HPDE6-E6E7 (cell line): ENCODE measurements at regions not wholly inside any gene's neighbourhood (a gene's known extent, or its start where the extent isn't known, plus 50 kb on each side); places are given as distances from the start of the nearest gene placed in this dataset.
"Not testable (repeated sequence)": the region's sequence is repeated elsewhere in the genome, so short reads cannot be mapped to it uniquely, and the experiment has no call there.

Experiments used
- DNase-seq: peaks from one replicate; pipeline ENCODE4 v3.0.0; 2011; ENCODE audit warnings: missing footprints; ENCODE audit errors: extremely low spot score

DNA sequence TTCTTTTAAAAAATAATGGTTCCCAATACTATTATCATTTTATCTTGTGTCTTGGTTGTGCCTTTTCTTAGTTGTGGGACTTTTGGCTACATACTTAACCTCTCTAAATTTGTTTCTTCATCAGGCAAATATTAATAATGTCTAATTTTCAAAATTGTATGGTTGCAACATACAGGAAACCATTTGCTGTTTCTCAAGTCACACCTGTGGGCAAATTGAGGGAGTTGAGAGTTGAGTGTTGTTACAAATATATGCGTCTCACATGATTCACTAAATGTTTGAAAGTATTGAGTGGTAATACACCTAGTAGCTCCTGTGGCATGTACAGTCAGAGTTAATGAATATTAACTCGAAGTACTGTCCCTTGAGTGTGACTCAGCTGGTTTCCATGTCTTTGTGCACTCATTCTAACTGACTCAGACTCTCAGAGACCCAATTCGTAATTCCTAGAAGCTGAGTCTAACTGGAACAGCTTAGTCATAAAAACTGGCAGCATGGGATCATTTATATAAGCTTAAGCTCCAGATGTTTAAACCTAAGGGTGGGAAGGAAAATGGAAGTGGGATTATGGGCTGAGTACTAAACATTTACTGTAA, 802.4 kb downstream of the TRIML1 start:
- DNase-seq = peak; percentile 70

GRCh38 chr4:188942606-188943005, 803.4 kb downstream of the TRIML1 start:
- DNase-seq = no peak

DNA sequence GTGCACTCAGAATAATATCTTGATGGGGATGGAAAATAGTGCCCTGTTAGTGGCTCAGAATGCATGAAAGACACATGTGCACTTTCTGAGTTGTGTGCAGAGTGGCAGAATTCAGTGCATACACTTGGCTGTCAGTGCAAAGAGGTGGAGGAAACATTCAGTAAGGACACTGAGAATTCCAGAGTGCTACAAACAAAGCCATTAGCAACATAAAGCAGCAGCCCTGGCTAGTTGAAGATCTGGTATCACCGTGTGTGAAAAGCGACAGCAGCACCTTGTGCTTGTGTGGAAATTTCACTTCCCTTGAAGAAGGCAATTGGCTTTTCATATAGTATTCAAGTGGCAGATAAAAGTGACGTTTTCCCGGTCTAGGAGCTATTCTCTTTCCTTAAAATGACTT, 810.4 kb downstream of the TRIML1 start:
- no peak for DNase-seq

GRCh38 chr4:188955066-188955465, 815.8 kb downstream of the TRIML1 start:
- no peak for DNase-seq

DNA sequence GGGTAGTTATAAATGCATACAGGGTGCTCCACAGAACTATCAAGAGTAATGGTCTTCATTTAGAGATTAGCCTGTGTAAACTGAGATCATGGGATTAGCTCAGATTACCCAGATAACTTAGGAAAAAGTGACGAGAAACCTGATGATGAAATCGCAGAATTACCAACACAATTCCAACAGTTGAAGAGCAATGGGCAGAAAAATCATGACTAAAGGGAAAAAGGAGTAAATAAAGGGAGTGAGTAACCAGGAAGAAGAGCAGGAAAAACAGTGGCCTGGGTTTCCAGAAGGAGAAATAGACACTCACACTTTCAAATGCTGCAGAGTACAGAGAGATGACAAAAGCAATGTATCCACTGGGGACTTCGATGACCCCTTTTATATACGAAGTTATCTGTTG, 817.3 kb downstream of the TRIML1 start:
- DNase-seq = no peak

DNA sequence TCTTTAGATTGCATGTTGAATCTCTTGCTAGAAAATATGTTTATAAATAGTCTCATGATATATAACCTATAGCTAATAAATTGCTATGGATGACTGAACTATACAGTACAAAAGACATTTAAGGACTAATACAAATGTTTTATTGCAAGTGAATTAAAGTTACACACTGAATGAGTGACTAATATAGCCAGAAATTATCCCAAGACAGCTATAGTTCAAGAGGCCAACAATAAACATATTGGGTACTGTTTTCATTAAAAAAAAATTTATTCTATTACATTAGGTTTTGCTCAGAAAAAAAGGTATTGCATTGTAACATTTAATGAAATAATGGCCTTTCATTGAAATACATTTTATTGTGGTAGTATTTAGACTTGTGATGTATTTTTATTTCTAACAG, 819.1 kb downstream of the TRIML1 start:
- no peak for DNase-seq

- no peak for DNase-seq
Measured at GRCh38 chr4:188959424-188959823, 820.2 kb downstream of the TRIML1 start.

- DNase-seq = no peak
Measured at GRCh38 chr4:188960411-188961093, 821.3 kb downstream of the TRIML1 start.

- DNase-seq = peak; percentile 23
Measured at GRCh38 chr4:188971125-188971524, 831.9 kb downstream of the TRIML1 start.

- no peak for DNase-seq
Measured at GRCh38 chr4:188975271-188975670, 836.0 kb downstream of the TRIML1 start.

DNA sequence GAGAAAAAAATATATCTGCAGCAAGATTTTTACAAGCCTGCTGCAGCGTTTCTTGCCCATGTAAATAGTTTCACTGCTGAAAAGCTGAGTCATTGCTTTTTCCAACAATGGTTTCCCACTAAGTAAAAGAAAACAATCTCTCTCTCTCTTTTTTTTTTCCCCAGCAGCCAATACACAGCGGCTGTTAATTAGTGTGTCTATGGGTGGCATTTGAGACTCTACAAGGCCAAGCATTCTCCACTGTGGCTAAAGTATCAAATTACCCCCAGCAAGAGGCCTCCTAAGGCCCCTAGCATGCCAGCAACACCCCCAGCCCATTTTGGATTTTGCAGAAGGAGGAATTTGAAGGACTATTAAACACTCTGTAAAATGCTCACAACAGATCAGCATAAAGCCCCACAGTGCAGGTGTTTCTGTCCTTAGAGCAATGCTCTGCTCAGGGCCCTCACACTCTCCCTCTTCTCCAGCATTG, 837.4 kb downstream of the TRIML1 start:
- DNase-seq = no peak

DNA sequence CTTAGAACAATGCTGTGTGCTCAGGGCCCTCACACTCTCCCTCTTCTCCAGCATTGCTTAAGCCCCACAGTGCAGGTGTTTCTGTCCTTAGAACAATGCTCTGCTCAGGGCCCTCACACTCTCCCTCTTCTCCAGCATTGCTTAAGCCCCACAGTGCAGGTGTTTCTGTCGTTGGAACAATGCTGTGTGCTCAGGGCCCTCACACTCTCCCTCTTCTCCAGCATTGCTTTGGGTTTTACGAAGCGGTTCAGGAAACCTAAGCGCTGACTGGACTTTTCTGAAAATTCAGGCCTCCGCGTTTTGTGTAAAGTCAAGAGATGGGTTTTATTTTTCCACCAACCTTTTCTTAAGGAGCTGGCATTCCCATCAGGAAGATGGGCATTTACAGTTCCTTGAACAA, 838.0 kb downstream of the TRIML1 start:
- not testable (repeated sequence) for DNase-seq

DNA sequence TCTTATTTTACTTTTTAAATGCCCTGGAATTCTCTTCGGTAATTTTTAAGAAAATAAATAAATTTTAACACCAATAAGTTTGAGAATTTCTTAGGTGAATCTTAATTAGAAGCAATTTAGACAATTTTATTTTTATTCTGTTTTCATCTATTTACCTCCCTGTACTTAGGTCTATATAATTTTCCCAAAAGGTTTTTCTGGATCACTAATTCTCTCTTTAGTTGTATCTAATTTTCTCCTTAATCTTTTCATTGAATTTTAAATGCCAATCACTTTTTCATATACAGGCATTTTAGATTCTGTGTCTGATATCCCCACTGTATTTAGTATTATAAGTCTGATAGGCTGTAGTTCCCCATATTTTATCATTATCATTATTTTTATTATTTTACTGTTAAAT, 845.3 kb downstream of the TRIML1 start:
- no peak for DNase-seq

- peak; percentile 58 for DNase-seq
Measured at GRCh38 chr4:188986271-188986689, 847.0 kb downstream of the TRIML1 start.

DNA sequence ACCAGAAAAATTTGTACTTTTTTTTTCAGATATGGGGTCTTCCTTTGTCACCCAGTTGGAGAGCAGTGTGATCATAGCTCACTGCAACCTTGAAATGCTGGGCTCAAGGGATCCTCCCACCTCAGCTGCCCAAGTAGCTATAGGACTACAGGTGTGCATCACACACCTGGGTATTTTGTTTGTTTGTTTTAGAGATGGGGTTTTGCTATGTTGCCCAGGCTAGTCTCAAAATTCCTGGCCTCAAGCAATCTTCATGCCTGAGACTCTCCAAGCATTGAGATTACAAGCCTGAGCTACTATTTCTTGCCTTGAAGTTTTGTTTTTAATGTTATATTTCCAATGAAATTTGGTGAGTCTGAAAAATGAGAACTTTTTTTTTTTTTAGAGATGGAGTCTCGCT, 847.8 kb downstream of the TRIML1 start:
- DNase-seq = no peak

GRCh38 chr4:188988131-188988530, 848.9 kb downstream of the TRIML1 start:
- no peak for DNase-seq

DNA sequence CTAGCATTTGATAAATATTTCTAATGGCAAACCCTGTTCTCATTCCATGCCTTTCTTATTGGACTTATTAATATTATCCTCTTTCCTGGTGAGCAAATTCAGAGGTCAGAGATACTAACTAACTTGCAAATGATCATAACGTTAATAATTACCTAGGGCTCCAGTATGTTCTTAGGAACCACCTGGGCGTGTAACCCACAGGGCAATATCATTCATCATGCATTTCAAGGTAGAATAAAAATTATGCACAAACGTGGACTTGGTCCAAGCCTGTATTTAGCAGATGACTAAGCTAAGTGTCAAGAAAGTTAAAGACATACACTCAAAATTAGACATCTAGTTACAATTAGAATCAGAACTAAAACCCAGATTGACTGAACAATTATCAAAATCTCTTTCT, 850.1 kb downstream of the TRIML1 start:
- DNase-seq = peak; percentile 58

GRCh38 chr4:188992706-188993105, 853.5 kb downstream of the TRIML1 start:
- no peak for DNase-seq

DNA sequence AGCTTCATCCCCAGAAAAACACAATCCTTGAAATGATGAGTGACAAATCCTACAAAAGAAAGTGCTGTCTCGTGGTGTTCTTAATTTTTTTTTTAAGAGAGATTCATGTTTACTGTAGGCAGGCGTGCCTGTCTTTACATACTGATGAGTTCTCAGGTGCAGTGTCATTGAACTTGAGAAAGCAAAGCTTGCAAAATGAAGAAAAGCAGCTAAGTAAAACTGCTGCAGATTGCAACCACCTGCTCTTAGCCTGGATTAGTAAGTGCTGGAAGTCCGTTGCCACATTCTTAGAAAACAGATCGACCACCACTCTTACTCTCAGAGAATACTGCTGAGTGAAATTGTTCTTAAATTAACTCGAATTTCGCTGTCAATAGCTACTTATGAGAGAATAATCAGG, 854.6 kb downstream of the TRIML1 start:
- DNase-seq = no peak

DNA sequence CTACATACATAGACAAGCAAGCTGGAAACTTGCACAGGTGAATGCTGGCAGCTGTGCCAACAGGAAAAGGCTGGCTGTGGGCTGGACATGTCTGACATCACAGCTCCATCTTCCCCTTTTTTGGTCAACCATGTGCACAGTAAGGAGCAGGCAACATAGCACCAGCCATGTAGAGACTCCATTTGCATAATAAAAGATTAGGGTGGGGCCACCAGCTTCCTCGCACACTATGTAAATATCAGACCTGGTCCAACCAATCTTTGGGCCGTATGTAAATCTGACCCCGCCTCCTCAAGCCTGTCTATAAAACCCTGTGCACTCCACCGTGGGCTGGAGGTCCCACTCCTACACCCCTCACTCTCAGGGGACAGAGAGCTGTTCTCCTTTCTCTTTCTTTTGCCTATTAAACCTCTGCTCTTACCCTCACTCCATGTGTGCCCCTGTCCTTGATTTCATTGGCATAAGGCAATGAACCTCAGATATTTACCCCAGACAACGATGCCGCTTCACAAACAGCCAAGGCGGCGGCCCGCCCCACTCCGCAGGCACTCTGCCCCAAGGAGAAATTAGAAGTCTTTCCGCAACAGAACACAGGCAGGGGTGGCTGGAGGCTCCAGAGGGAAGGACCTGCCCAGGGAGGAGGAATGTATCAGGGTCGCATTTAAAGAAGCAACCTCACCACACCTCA, 862.2 kb downstream of the TRIML1 start:
- DNase-seq = no peak

- no peak for DNase-seq
Measured at GRCh38 chr4:189001971-189002450, 862.8 kb downstream of the TRIML1 start.

- DNase-seq = no peak
Measured at GRCh38 chr4:189002475-189002874, 863.2 kb downstream of the TRIML1 start.
